GM23338 (cell line): ENCODE measurements at regions not wholly inside any gene's neighbourhood (a gene's known extent, or its start where the extent isn't known, plus 50 kb on each side); places are given as distances from the start of the nearest gene placed in this dataset.

ENCODE experiments used
- ATAC-seq: fragments of 200-7000 bp; cut with Tn5 transposase; 3 replicates; pipeline ENCODE4 v1.9.1; 2020
- DNase-seq: peaks from one replicate; pipeline ENCODE4 v3.0.0-alpha.2; 2015; ENCODE audit warnings: low spot score
- H2AFZ ChIP-seq: fragments of 200-600 bp; sonication (generic); 2 replicates; pipeline ENCODE4 v1.8.0; 2016; ENCODE audit warnings: antibody characterized with exemption, mild to moderate bottlenecking, moderate library complexity
- H3F3A ChIP-seq: fragments of 200-600 bp; sonication (generic); replicated peaks from 2 replicates; pipeline ENCODE4 v1.8.0; 2017; ENCODE audit warnings: antibody characterized with exemption, mixed run types, low read depth
- H3K27ac ChIP-seq: fragments of 200-600 bp; sonication (generic); 2 replicates; pipeline ENCODE4 v1.6.1; 2016; ENCODE audit warnings: low read depth
- H3K27me3 ChIP-seq: fragments of 200-600 bp; sonication (generic); 2 replicates; pipeline ENCODE4 v1.8.0; 2016; ENCODE audit warnings: mild to moderate bottlenecking, mixed run types, moderate library complexity; ENCODE audit not compliant: insufficient read depth
- H3K36me3 ChIP-seq: fragments of 200-600 bp; sonication (generic); 2 replicates; pipeline ENCODE4 v1.8.0; 2016; ENCODE audit warnings: mild to moderate bottlenecking; ENCODE audit not compliant: insufficient read depth
- H3K4me1 ChIP-seq: fragments of 200-600 bp; sonication (generic); 2 replicates; pipeline ENCODE4 v1.8.0; 2016; ENCODE audit warnings: mild to moderate bottlenecking, moderate library complexity; ENCODE audit not compliant: insufficient read depth
- H3K4me2 ChIP-seq: fragments of 200-600 bp; sonication (generic); 2 replicates; pipeline ENCODE4 v1.7.1; 2017; ENCODE audit warnings: mixed run types
- H3K4me3 ChIP-seq: fragments of 200-600 bp; sonication (generic); 2 replicates; pipeline ENCODE4 v1.6.1; 2016; ENCODE audit warnings: mixed run types
- H3K79me2 ChIP-seq: fragments of 200-600 bp; sonication (generic); replicated peaks from 2 replicates; pipeline ENCODE4 v1.8.0; 2017; ENCODE audit warnings: mild to moderate bottlenecking; ENCODE audit not compliant: insufficient read depth
- H3K9me2 ChIP-seq: fragments of 200-600 bp; sonication (generic); 2 replicates; pipeline ENCODE4 v1.8.0; 2017; ENCODE audit not compliant: insufficient read depth
- H4K20me1 ChIP-seq: fragments of 200-600 bp; sonication (generic); replicated peaks from 2 replicates; pipeline ENCODE4 v1.8.0; 2017; ENCODE audit warnings: mild to moderate bottlenecking; ENCODE audit not compliant: insufficient read depth
- H3K27ac Mint-ChIP-seq: 2 replicates; pipeline ENCODE4 v1.8.0; 2020; ENCODE audit warnings: inconsistent platforms, mild to moderate bottlenecking, moderate library complexity, mixed read lengths
- H3K27me3 Mint-ChIP-seq: 3 replicates; pipeline ENCODE4 v1.8.0; 2022; ENCODE audit warnings: low read depth, mild to moderate bottlenecking, moderate library complexity, mixed read lengths, inconsistent platforms; ENCODE audit not compliant: insufficient read depth, poor library complexity
- H3K36me3 Mint-ChIP-seq: 3 replicates; pipeline ENCODE4 v1.8.0; 2021; ENCODE audit warnings: low read depth, mild to moderate bottlenecking, inconsistent platforms, moderate library complexity, mixed read lengths
- H3K4me1 Mint-ChIP-seq: 3 replicates; pipeline ENCODE4 v1.8.0; 2020; ENCODE audit warnings: mild to moderate bottlenecking, inconsistent platforms, mixed read lengths
- H3K4me3 Mint-ChIP-seq: 3 replicates; pipeline ENCODE4 v1.8.0; 2021; ENCODE audit warnings: moderate library complexity, mild to moderate bottlenecking, inconsistent platforms, mixed read lengths
- H3K9me3 Mint-ChIP-seq: 3 replicates; pipeline ENCODE4 v1.8.0; 2020; ENCODE audit warnings: moderate library complexity, mild to moderate bottlenecking, inconsistent platforms, mixed read lengths
- ETS1 ChIP-seq: IDR thresholded peaks from 2 replicates; pipeline ENCODE4 v1.6.1; 2016; ENCODE audit warnings: antibody characterized with exemption
- EZH2 ChIP-seq: fragments of 200-600 bp; sonication (generic); IDR thresholded peaks from one replicate; pipeline ENCODE4 v1.8.0; 2017; ENCODE audit warnings: antibody characterized with exemption, mild to moderate bottlenecking, low read depth; ENCODE audit not compliant: unreplicated experiment
- EZH2phosphoT487 ChIP-seq: fragments of 200-600 bp; sonication (generic); IDR thresholded peaks from one replicate; pipeline ENCODE4 v1.8.1; 2018; ENCODE audit warnings: antibody characterized with exemption; ENCODE audit not compliant: unreplicated experiment
- JUNB ChIP-seq: IDR thresholded peaks from one replicate; pipeline ENCODE4 v1.6.1; 2016; ENCODE audit warnings: antibody characterized with exemption; ENCODE audit not compliant: unreplicated experiment
- NANOG ChIP-seq: IDR thresholded peaks from 2 replicates; pipeline ENCODE4 v1.6.1; 2016; ENCODE audit warnings: antibody characterized with exemption, borderline replicate concordance
- ZNF114 ChIP-seq: fragments of 250-450 bp; sonication (Bioruptor Pico); IDR thresholded peaks from 2 replicates; pipeline ENCODE4 v1.5.0; 2020; ENCODE audit warnings: mild to moderate bottlenecking, moderate library complexity
- ZNF331 ChIP-seq: fragments of 250-450 bp; sonication (Bioruptor Pico); IDR thresholded peaks from 2 replicates; pipeline ENCODE4 v1.5.0; 2020; ENCODE audit warnings: low read depth, mild to moderate bottlenecking, moderate library complexity
- ZNF462 ChIP-seq: fragments of 250-450 bp; sonication (Bioruptor Pico); IDR thresholded peaks from 2 replicates; pipeline ENCODE4 v1.5.0; 2020; ENCODE audit warnings: mild to moderate bottlenecking, moderate library complexity
- TF ChIP-seq, protein P1 (sequence below), 2 experiments: fragments of 200-600 bp in 1 of 2; sonication (generic) in 1 of 2; conservative IDR thresholded peaks; 2 replicates each; pipeline versions ENCODE4 v1.5.1 to v1.6.1; 2016 to 2017; ENCODE audit warnings: antibody characterized with exemption in 2 of 2, low read depth in 2 of 2, mild to moderate bottlenecking in 2 of 2, moderate library complexity in 1 of 2

GRCh38 chr20:52401431-52401830 is 209.9 kb upstream of the ZFP64 start (continued):
- TF ChIP-seq NANOG (no peak), ETS1 (no peak), ZNF114 (CRISPR knock-in tag) (no peak), EZH2 (no peak), JUNB (no peak)
- TF ChIP-seq, protein P1, sequence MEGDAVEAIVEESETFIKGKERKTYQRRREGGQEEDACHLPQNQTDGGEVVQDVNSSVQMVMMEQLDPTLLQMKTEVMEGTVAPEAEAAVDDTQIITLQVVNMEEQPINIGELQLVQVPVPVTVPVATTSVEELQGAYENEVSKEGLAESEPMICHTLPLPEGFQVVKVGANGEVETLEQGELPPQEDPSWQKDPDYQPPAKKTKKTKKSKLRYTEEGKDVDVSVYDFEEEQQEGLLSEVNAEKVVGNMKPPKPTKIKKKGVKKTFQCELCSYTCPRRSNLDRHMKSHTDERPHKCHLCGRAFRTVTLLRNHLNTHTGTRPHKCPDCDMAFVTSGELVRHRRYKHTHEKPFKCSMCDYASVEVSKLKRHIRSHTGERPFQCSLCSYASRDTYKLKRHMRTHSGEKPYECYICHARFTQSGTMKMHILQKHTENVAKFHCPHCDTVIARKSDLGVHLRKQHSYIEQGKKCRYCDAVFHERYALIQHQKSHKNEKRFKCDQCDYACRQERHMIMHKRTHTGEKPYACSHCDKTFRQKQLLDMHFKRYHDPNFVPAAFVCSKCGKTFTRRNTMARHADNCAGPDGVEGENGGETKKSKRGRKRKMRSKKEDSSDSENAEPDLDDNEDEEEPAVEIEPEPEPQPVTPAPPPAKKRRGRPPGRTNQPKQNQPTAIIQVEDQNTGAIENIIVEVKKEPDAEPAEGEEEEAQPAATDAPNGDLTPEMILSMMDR (conservative IDR thresholded peaks at IDR 0.05; ENCODE audit: low read depth in 2 of 2) = no peak

GRCh38 chr20:52399352-52399751 is 207.8 kb upstream of the ZFP64 start:
- no peak overlapping the region for H2AFZ ChIP-seq
- no peaks in the 10 kb centered on the region for H3F3A ChIP-seq
- H3K27me3 ChIP-seq = no peaks in the 10 kb centered on the region
- Mint-ChIP-seq H3K27ac (no peak overlapping the region), H3K4me1 (no peaks in the 10 kb centered on the region), H3K27me3 (peaks cover 2% of the 10 kb centered on the region), H3K36me3 (no peaks in the 10 kb centered on the region), H3K4me3 (no peak overlapping the region), H3K9me3 (peaks cover 2% of the 10 kb centered on the region; the same call in 1 of the 3 replicates)
- no peak for TF ChIP-seq ZNF114 (CRISPR knock-in tag)
- TF ChIP-seq ZNF462 (CRISPR knock-in tag) = no peak
- no peak for TF ChIP-seq EZH2phosphoT487
- no peak for TF ChIP-seq ZNF331
- no peak for TF ChIP-seq JUNB
- no peaks in the 10 kb centered on the region for H3K36me3 ChIP-seq
- no peak for ATAC-seq
- H3K79me2 ChIP-seq = no peaks in the 10 kb centered on the region
- no peaks in the 10 kb centered on the region for H4K20me1 ChIP-seq
- H3K9me2 ChIP-seq = no peaks in the 10 kb centered on the region
- no peak overlapping the region for H3K4me3 ChIP-seq
- H3K4me1 ChIP-seq = no peaks in the 10 kb centered on the region
- no peak overlapping the region for H3K4me2 ChIP-seq
- no peak overlapping the region for H3K27ac ChIP-seq
- DNase-seq = no peak
